HEK293 (cell line): ENCODE measurements at regions not wholly inside any gene's neighbourhood (a gene's known extent, or its start where the extent isn't known, plus 50 kb on each side); places are given as distances from the start of the nearest gene placed in this dataset.

ENCODE experiments used
- CTCF ChIA-PET: fragments of 350-600 bp; formaldehyde crosslinking; extraction: SDS; loops from one replicate; lab custom pipeline; 2021; ENCODE audit warnings: antibody characterized with exemption; lab: Yijun Ruan, JAX
- POLR2A ChIA-PET: fragments of 300-600 bp; formaldehyde crosslinking; extraction: SDS; loops from one replicate; lab custom pipeline; 2020; ENCODE audit warnings: antibody characterized with exemption, inconsistent platforms; lab: Yijun Ruan, JAX
- H3K27ac ChIP-seq: fragments of 200-500 bp; sonication (Bioruptor generic); 2 replicates; pipeline ENCODE4 v1.5.1; 2014; ENCODE audit warnings: low read depth, low read length, control low read depth, inconsistent platforms; ENCODE audit errors: extremely low read depth
- H3K36me3 ChIP-seq, 2 experiments: fragments of 200-500 bp in 1 of 2; sonication (Bioruptor generic) in 1 of 2; 1 replicate in 1 of 2; 2 replicates in 1 of 2; pipeline ENCODE4 v1.5.1; 2014 to 2017; ENCODE audit warnings: inconsistent platforms in 2 of 2, low read length in 2 of 2; ENCODE audit not compliant: control insufficient read depth in 2 of 2, insufficient read depth in 1 of 2
- H3K4me1 ChIP-seq: fragments of 200-500 bp; sonication (Bioruptor generic); 2 replicates; pipeline ENCODE4 v1.5.1; 2014; ENCODE audit warnings: mild to moderate bottlenecking, low read length, inconsistent platforms; ENCODE audit not compliant: control insufficient read depth, insufficient read depth
- H3K4me3 ChIP-seq: 2 replicates; pipeline ENCODE4 v1.5.1; 2011; ENCODE audit warnings: low read depth, mild to moderate bottlenecking, control low read depth, low read length, moderate library complexity
- H3K9me3 ChIP-seq: fragments of 200-500 bp; sonication (Bioruptor generic); 2 replicates; pipeline ENCODE4 v1.5.1; 2014; ENCODE audit warnings: low read depth, low read length, inconsistent platforms; ENCODE audit not compliant: control insufficient read depth, insufficient read depth
- HOXC10 ChIP-seq: sonication (generic); formaldehyde crosslinking; IDR thresholded peaks from 2 replicates; pipeline ENCODE4 v1.8.1; 2023; ENCODE audit warnings: mild to moderate bottlenecking, missing genetic modification reagents
- KLF1 ChIP-seq: fragments of 450-650 bp; formaldehyde crosslinking; IDR thresholded peaks from 2 replicates; pipeline ENCODE4 v1.5.1; 2016; ENCODE audit warnings: missing biosample characterization, missing genetic modification characterization
- KLF8 ChIP-seq: fragments of 450-650 bp; formaldehyde crosslinking; IDR thresholded peaks from 2 replicates; pipeline ENCODE4 v1.5.1; 2016; ENCODE audit warnings: missing biosample characterization, missing genetic modification characterization
- OSR2 ChIP-seq: fragments of 450-650 bp; formaldehyde crosslinking; IDR thresholded peaks from 2 replicates; pipeline ENCODE4 v1.5.1; 2016; ENCODE audit warnings: missing biosample characterization, missing genetic modification characterization
- SCRT2 ChIP-seq: fragments of 450-650 bp; formaldehyde crosslinking; IDR thresholded peaks from 2 replicates; pipeline ENCODE4 v1.5.1; 2016; ENCODE audit warnings: missing biosample characterization, missing genetic modification characterization
- SP2 ChIP-seq: fragments of 450-650 bp; formaldehyde crosslinking; IDR thresholded peaks from 2 replicates; pipeline ENCODE4 v1.5.1; 2016; ENCODE audit warnings: missing biosample characterization, missing genetic modification characterization
- ZBTB48 ChIP-seq: fragments of 450-650 bp; formaldehyde crosslinking; IDR thresholded peaks from 2 replicates; pipeline ENCODE4 v1.5.1; 2016; ENCODE audit warnings: missing biosample characterization, missing genetic modification characterization
- ZFHX2 ChIP-seq: fragments of 450-650 bp; formaldehyde crosslinking; conservative IDR thresholded peaks from 2 replicates; pipeline ENCODE4 v1.5.1; 2016; ENCODE audit warnings: missing biosample characterization, missing genetic modification characterization
- ZNF133 ChIP-seq: fragments of 450-650 bp; formaldehyde crosslinking; IDR thresholded peaks from 2 replicates; pipeline ENCODE4 v1.5.1; 2016; ENCODE audit warnings: missing biosample characterization, missing genetic modification characterization
- ZNF19 ChIP-seq: fragments of 450-650 bp; formaldehyde crosslinking; IDR thresholded peaks from 2 replicates; pipeline ENCODE4; 2016; ENCODE audit warnings: missing biosample characterization, missing genetic modification characterization, low read depth
- ZNF202 ChIP-seq: fragments of 450-650 bp; formaldehyde crosslinking; IDR thresholded peaks from 2 replicates; pipeline ENCODE4 v1.5.1; 2016; ENCODE audit warnings: missing biosample characterization, missing genetic modification characterization, borderline replicate concordance
- ZNF335 ChIP-seq: fragments of 450-650 bp; formaldehyde crosslinking; conservative IDR thresholded peaks from 2 replicates; pipeline ENCODE4 v1.5.1; 2016; ENCODE audit warnings: missing biosample characterization, missing genetic modification characterization
- ZNF366 ChIP-seq: fragments of 450-650 bp; formaldehyde crosslinking; conservative IDR thresholded peaks from 2 replicates; pipeline ENCODE4 v1.5.1; 2016; ENCODE audit warnings: missing biosample characterization, missing genetic modification characterization
- ZNF560 ChIP-seq: fragments of 450-650 bp; formaldehyde crosslinking; IDR thresholded peaks from 2 replicates; pipeline ENCODE4 v1.5.1; 2017; ENCODE audit warnings: missing biosample characterization, missing genetic modification characterization, borderline replicate concordance
- ZNF768 ChIP-seq: fragments of 450-650 bp; formaldehyde crosslinking; IDR thresholded peaks from 2 replicates; pipeline ENCODE4 v1.5.1; 2018; ENCODE audit warnings: missing biosample characterization, mild to moderate bottlenecking, missing genetic modification characterization
- ZNF830 ChIP-seq: fragments of 450-650 bp; IDR thresholded peaks from 2 replicates; pipeline ENCODE4 v1.5.0; 2018; ENCODE audit warnings: missing biosample characterization, missing genetic modification characterization, low read depth, mild to moderate bottlenecking, moderate library complexity
- ZSCAN16 ChIP-seq: fragments of 450-650 bp; formaldehyde crosslinking; IDR thresholded peaks from 2 replicates; pipeline ENCODE4 v1.5.1; 2016; ENCODE audit warnings: missing biosample characterization, missing genetic modification characterization
- TF ChIP-seq, protein P1 (sequence below): fragments of 450-650 bp; formaldehyde crosslinking; IDR thresholded peaks from 2 replicates; pipeline ENCODE4 v1.5.1; 2016; ENCODE audit warnings: missing biosample characterization, missing genetic modification characterization
- TF ChIP-seq, protein P2 (sequence below): fragments of 450-650 bp; formaldehyde crosslinking; IDR thresholded peaks from 2 replicates; pipeline ENCODE4; 2016; ENCODE audit warnings: missing biosample characterization, missing genetic modification characterization
- TF ChIP-seq, protein P3 (sequence below): fragments of 450-650 bp; IDR thresholded peaks from 2 replicates; pipeline ENCODE4 v1.5.1; 2018; ENCODE audit warnings: missing biosample characterization, missing genetic modification characterization

DNA sequence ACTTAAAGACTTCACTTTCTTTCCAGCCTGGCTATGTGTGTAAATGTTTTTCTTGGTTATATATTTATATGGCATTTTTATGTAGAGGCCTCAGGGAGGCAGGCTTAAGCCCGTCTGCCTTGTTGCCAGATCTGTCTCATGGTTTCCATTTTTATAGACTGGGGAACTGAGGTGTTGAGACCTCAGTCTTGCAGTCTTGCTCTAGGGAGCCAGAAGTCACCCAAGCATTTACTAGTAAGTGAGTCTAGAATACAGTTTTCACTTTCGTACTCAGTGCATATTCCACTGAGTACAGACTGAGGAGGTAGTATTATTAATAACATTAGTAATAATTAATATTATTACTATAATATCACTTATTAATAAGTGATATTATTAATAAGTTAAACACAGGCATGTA is 161.4 kb downstream of the UCK2 start (continued):
- TF ChIP-seq, protein P1, sequence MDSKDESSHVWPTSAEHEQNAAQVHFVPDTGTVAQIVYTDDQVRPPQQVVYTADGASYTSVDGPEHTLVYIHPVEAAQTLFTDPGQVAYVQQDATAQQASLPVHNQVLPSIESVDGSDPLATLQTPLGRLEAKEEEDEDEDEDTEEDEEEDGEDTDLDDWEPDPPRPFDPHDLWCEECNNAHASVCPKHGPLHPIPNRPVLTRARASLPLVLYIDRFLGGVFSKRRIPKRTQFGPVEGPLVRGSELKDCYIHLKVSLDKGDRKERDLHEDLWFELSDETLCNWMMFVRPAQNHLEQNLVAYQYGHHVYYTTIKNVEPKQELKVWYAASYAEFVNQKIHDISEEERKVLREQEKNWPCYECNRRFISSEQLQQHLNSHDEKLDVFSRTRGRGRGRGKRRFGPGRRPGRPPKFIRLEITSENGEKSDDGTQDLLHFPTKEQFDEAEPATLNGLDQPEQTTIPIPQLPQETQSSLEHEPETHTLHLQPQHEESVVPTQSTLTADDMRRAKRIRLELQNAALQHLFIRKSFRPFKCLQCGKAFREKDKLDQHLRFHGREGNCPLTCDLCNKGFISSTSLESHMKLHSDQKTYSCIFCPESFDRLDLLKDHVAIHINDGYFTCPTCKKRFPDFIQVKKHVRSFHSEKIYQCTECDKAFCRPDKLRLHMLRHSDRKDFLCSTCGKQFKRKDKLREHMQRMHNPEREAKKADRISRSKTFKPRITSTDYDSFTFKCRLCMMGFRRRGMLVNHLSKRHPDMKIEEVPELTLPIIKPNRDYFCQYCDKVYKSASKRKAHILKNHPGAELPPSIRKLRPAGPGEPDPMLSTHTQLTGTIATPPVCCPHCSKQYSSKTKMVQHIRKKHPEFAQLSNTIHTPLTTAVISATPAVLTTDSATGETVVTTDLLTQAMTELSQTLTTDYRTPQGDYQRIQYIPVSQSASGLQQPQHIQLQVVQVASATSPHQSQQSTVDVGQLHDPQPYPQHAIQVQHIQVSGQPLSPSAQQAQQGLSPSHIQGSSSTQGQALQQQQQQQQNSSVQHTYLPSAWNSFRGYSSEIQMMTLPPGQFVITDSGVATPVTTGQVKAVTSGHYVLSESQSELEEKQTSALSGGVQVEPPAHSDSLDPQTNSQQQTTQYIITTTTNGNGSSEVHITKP: no peak
- no peak for TF ChIP-seq KLF8 (tag by site-specific recombination)

DNA sequence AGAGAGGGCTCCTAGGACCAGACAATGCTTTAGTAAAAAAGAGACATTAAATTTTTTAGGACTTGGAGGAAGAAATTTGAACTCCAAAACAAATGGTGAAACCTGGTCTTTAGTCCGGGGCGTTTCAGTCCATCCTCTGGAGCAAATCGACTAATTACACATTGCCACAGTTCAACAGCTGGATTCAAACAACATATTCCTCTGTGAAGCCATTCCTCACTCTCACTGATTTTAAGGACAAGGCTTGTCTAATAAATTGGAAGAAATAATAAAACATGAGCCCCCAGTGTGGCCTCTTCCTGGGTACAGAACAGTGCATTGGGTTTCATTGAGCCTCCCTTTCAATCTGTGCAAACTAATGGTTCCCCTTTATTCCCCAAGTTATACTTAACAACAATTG is 165.1 kb downstream of the UCK2 start:
- POLR2A ChIA-PET: no interaction called here
- H3K9me3 ChIP-seq: no peaks in the 10 kb centered on the region
- no peaks in the 10 kb centered on the region for H3K36me3 ChIP-seq
- TF ChIP-seq KLF8 (tag by site-specific recombination) (no peak), ZNF133 (tag by site-specific recombination) (no peak), SCRT2 (tag by site-specific recombination) (no peak), ZBTB48 (no peak), HOXC10 (CRISPR knock-in tag) (no peak)
- no peaks in the 10 kb centered on the region for H3K4me1 ChIP-seq
- no peak overlapping the region for H3K27ac ChIP-seq
- no peak overlapping the region for H3K4me3 ChIP-seq
- CTCF ChIA-PET: no interaction called here

DNA sequence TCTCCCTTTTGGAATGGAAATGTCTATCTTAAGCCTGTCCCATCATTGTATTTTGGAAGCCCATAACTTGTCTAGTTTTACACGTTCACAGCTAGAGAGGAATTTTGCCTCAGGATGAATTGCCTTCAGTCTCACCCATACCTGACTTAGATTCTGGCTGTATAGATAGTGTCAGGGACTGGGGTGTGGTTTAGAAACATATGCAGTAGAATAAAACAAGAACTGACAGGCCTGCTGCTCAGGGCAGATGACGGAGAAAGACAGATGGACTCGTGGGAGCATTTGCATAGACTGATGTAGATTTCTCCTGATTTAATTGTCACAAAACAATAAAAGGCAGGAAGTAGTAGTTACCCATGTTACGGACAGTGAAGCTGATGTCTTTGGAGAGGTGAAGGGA is 166.7 kb downstream of the UCK2 start:
- no peak overlapping the region for H3K27ac ChIP-seq
- ChIA-PET CTCF (no interaction called here), POLR2A (no interaction called here)
- no peaks in the 10 kb centered on the region for H3K36me3 ChIP-seq
- no peak overlapping the region for H3K4me3 ChIP-seq
- no peaks in the 10 kb centered on the region for H3K4me1 ChIP-seq
- no peaks in the 10 kb centered on the region for H3K9me3 ChIP-seq
- TF ChIP-seq ZNF366: no peak
- no peak for TF ChIP-seq KLF1 (tag by site-specific recombination)
- no peak for TF ChIP-seq ZNF335 (tag by site-specific recombination)
- TF ChIP-seq, protein P2, sequence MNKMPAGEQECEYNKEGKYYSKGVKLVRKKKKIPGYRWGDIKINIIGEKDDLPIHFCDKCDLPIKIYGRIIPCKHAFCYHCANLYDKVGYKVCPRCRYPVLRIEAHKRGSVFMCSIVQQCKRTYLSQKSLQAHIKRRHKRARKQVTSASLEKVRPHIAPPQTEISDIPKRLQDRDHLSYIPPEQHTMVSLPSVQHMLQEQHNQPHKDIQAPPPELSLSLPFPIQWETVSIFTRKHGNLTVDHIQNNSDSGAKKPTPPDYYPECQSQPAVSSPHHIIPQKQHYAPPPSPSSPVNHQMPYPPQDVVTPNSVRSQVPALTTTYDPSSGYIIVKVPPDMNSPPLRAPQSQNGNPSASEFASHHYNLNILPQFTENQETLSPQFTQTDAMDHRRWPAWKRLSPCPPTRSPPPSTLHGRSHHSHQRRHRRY (tag by site-specific recombination): no peak
- no peak for TF ChIP-seq ZNF768
- TF ChIP-seq ZNF202 (tag by site-specific recombination): no peak
- TF ChIP-seq SP2 (tag by site-specific recombination): no peak
- no peak for TF ChIP-seq ZNF830 (tag by site-specific recombination)
- TF ChIP-seq ZNF19 (tag by site-specific recombination): no peak
- TF ChIP-seq ZSCAN16 (tag by site-specific recombination): no peak
- TF ChIP-seq, protein P3, sequence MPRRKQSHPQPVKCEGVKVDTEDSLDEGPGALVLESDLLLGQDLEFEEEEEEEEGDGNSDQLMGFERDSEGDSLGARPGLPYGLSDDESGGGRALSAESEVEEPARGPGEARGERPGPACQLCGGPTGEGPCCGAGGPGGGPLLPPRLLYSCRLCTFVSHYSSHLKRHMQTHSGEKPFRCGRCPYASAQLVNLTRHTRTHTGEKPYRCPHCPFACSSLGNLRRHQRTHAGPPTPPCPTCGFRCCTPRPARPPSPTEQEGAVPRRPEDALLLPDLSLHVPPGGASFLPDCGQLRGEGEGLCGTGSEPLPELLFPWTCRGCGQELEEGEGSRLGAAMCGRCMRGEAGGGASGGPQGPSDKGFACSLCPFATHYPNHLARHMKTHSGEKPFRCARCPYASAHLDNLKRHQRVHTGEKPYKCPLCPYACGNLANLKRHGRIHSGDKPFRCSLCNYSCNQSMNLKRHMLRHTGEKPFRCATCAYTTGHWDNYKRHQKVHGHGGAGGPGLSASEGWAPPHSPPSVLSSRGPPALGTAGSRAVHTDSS (tag by site-specific recombination): no peak
- no peak for TF ChIP-seq HOXC10 (CRISPR knock-in tag)
- no peak for TF ChIP-seq ZNF560 (tag by site-specific recombination)
- TF ChIP-seq ZFHX2 (tag by site-specific recombination): no peak
- no peak for TF ChIP-seq OSR2 (tag by site-specific recombination)
- TF ChIP-seq KLF8 (tag by site-specific recombination): no peak
- TF ChIP-seq, all 188 proteins: peak for 0
